Ovary (tissue), 3 donors: ENCODE measurements at regions not wholly inside any gene's neighbourhood (a gene's known extent, or its start where the extent isn't known, plus 50 kb on each side); places are given as distances from the start of the nearest gene placed in this dataset.

Experiments used
- EP300 ChIP-seq: sonication (generic); formaldehyde crosslinking; IDR thresholded peaks from one replicate; pipeline ENCODE4 v1.6.1; 2017; ENCODE audit warnings: antibody characterized with exemption
- POLR2A ChIP-seq: fragments of 450-650 bp; IDR thresholded peaks from one replicate; pipeline ENCODE4 v1.6.1; 2017; ENCODE audit warnings: antibody characterized with exemption, mild to moderate bottlenecking, moderate library complexity
- TF ChIP-seq, protein P1 (sequence below), 3 donors: fragments of 450-650 bp in 2 of 3; fragments of 200-600 bp in 1 of 3; IDR thresholded peaks; one replicate each; pipeline versions ENCODE4 v1.5.1 to v1.8.0; 2016 to 2022; ENCODE audit warnings: antibody characterized with exemption in 3 of 3, mild to moderate bottlenecking in 1 of 3
- donor health status: DM: no; HTN: no; CAD: no.

DNA sequence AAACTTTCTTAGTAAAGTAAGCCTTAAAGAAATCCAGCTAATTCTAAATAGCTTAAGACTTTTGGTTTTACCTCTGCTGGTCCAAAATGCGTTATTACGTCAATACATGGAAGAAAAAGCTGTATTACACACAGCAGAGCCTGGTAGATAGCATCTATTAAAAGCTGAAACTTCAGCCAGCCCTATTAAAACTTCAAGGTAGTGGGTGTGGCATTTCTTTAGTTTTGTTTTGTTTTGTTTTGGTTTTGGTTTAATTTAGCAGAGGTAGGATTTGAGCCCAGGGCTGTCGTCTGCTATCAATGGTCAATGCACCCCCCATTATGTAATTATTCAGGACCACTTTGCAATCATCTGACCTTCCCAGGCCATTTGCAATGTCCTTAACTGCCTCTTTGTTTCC is 318.4 kb upstream of the MAF start:
- TF ChIP-seq POLR2A (no peak), EP300 (no peak)
- TF ChIP-seq, protein P1, sequence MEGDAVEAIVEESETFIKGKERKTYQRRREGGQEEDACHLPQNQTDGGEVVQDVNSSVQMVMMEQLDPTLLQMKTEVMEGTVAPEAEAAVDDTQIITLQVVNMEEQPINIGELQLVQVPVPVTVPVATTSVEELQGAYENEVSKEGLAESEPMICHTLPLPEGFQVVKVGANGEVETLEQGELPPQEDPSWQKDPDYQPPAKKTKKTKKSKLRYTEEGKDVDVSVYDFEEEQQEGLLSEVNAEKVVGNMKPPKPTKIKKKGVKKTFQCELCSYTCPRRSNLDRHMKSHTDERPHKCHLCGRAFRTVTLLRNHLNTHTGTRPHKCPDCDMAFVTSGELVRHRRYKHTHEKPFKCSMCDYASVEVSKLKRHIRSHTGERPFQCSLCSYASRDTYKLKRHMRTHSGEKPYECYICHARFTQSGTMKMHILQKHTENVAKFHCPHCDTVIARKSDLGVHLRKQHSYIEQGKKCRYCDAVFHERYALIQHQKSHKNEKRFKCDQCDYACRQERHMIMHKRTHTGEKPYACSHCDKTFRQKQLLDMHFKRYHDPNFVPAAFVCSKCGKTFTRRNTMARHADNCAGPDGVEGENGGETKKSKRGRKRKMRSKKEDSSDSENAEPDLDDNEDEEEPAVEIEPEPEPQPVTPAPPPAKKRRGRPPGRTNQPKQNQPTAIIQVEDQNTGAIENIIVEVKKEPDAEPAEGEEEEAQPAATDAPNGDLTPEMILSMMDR (IDR thresholded peaks at IDR 0.05), result no peak
